Suprapubic skin (tissue), 3 donors: ENCODE measurements at regions not wholly inside any gene's neighbourhood (a gene's known extent, or its start where the extent isn't known, plus 50 kb on each side); places are given as distances from the start of the nearest gene placed in this dataset.
"Not testable (repeated sequence)": the region's sequence is repeated elsewhere in the genome, so short reads cannot be mapped to it uniquely, and the experiment has no call there.

Experiments
- CTCF ChIP-seq, 2 donors: fragments of 200-600 bp in 1 of 2; fragments of 450-650 bp in 1 of 2; sonication (generic) in 1 of 2; IDR thresholded peaks; one replicate each; pipeline ENCODE4 v1.5.1; 2016 to 2019; ENCODE audit warnings: antibody characterized with exemption in 2 of 2, mild to moderate bottlenecking in 1 of 2, moderate library complexity in 1 of 2
- POLR2AphosphoS5 ChIP-seq, 3 donors: sonication (generic); formaldehyde crosslinking; IDR thresholded peaks; one replicate each; pipeline ENCODE4 v1.6.1; 2017; ENCODE audit warnings: antibody characterized with exemption in 3 of 3

- TF ChIP-seq CTCF, POLR2AphosphoS5 (IDR thresholded peaks at IDR 0.05): not testable (repeated sequence)
Measured at GRCh38 chr3:145709779-145710178, 451.2 kb downstream of the PLOD2 start.
